ENCODE measurements at regions not wholly inside any gene's neighbourhood (a gene's known extent, or its start where the extent isn't known, plus 50 kb on each side); places are given as distances from the start of the nearest gene placed in this dataset.

DNA sequence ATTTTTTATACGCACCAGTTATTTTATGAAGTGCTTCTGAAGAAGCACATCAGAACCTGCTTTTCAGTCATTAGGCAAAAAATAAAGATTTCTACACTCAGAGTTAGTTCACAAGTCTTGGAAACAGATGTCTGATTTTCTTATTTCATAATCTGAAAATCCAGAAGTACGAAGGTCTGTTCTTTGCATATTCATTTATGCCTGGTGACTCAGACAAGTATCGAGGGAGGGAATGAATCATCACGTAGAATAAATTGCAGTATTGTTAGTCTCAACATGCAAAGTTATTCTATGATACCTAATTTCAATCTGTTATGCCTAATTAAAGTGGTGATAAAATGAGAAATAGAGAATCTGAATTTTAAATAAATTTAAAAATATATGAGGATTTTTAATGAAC, 113.6 kb upstream of the SEM1 start:
- TF ChIP-seq, protein P1, sequence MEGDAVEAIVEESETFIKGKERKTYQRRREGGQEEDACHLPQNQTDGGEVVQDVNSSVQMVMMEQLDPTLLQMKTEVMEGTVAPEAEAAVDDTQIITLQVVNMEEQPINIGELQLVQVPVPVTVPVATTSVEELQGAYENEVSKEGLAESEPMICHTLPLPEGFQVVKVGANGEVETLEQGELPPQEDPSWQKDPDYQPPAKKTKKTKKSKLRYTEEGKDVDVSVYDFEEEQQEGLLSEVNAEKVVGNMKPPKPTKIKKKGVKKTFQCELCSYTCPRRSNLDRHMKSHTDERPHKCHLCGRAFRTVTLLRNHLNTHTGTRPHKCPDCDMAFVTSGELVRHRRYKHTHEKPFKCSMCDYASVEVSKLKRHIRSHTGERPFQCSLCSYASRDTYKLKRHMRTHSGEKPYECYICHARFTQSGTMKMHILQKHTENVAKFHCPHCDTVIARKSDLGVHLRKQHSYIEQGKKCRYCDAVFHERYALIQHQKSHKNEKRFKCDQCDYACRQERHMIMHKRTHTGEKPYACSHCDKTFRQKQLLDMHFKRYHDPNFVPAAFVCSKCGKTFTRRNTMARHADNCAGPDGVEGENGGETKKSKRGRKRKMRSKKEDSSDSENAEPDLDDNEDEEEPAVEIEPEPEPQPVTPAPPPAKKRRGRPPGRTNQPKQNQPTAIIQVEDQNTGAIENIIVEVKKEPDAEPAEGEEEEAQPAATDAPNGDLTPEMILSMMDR (IDR thresholded peaks at IDR 0.05) = no peak
- TF ChIP-seq EZH2 (IDR thresholded peaks at IDR 0.05) (no peak), EZH2phosphoT487 (IDR thresholded peaks at IDR 0.05) (no peak)
